Activated naive CD4-positive, alpha-beta T cell treated with anti-CD3 and anti-CD28 coated beads for 36 hours (primary cell): ENCODE measurements at regions not wholly inside any gene's neighbourhood (a gene's known extent, or its start where the extent isn't known, plus 50 kb on each side); places are given as distances from the start of the nearest gene placed in this dataset.
"Not testable (repeated sequence)": the region's sequence is repeated elsewhere in the genome, so short reads cannot be mapped to it uniquely, and the experiment has no call there.

Source experiments
- CTCF ChIA-PET: fragments of 350-600 bp; sonication (Branson Sonifier 250); formaldehyde crosslinking; loops from one replicate; lab custom pipeline; 2021; ENCODE audit warnings: antibody characterized with exemption; lab: Charles Lee
- DNase-seq: peaks from one replicate; pipeline ENCODE4 v3.0.0-alpha.2; 2020
- H3K27ac Mint-ChIP-seq: one replicate; pipeline ENCODE4 v1.8.0; 2021; ENCODE audit warnings: mild to moderate bottlenecking, mixed read lengths
- H3K27me3 Mint-ChIP-seq: one replicate; pipeline ENCODE4 v1.8.0; 2021; ENCODE audit warnings: low read depth, mixed read lengths
- H3K36me3 Mint-ChIP-seq: one replicate; pipeline ENCODE4 v1.8.0; 2021; ENCODE audit warnings: low read depth, mixed read lengths
- H3K4me1 Mint-ChIP-seq: one replicate; pipeline ENCODE4 v1.8.0; 2021; ENCODE audit warnings: low read depth, mixed read lengths
- H3K4me3 Mint-ChIP-seq: one replicate; pipeline ENCODE4 v1.8.0; 2021; ENCODE audit warnings: mild to moderate bottlenecking, moderate library complexity, mixed read lengths
- H3K9me3 Mint-ChIP-seq: one replicate; pipeline ENCODE4 v1.8.0; 2021; ENCODE audit warnings: mixed read lengths
- intact Hi-C: fragments of 100-400 bp; cut with micrococcal nuclease; formaldehyde crosslinking; loops from one replicate; pipeline ENCODE4 v1.15.1; 2023

DNA sequence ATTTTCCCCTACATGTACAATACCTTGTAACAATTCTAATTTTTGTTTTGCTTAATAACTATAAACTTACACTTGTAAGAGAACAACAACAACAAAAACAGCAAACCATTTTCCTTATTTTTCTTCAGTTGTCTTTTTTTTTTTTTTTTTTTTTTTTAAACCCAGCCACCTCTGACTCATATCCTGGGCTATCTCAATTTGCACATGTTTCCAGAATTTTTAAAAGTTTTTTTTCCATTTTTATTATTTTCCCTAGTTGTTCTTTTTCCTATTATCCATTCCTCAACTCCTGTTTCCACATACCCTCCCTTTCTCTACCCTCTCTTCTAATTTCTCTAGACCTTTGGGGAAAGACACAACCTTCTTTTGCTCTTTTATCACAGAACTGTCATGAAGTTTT lies 112.5 kb downstream of the EFEMP1 start:
- CTCF ChIA-PET: no interaction called here
- DNase-seq: no peak
- Mint-ChIP-seq H3K4me3 (no peak overlapping the region), H3K9me3 (peaks cover 2% of the 10 kb centered on the region), H3K27me3 (peaks cover 8% of the 10 kb centered on the region), H3K4me1 (no peaks in the 10 kb centered on the region), H3K27ac (no peak overlapping the region), H3K36me3 (no peaks in the 10 kb centered on the region)
- intact Hi-C loops: no loop called here

GRCh38 chr2:55810622-55811020 lies 113.0 kb downstream of the EFEMP1 start:
- no peak overlapping the region for H3K4me3 Mint-ChIP-seq

DNA sequence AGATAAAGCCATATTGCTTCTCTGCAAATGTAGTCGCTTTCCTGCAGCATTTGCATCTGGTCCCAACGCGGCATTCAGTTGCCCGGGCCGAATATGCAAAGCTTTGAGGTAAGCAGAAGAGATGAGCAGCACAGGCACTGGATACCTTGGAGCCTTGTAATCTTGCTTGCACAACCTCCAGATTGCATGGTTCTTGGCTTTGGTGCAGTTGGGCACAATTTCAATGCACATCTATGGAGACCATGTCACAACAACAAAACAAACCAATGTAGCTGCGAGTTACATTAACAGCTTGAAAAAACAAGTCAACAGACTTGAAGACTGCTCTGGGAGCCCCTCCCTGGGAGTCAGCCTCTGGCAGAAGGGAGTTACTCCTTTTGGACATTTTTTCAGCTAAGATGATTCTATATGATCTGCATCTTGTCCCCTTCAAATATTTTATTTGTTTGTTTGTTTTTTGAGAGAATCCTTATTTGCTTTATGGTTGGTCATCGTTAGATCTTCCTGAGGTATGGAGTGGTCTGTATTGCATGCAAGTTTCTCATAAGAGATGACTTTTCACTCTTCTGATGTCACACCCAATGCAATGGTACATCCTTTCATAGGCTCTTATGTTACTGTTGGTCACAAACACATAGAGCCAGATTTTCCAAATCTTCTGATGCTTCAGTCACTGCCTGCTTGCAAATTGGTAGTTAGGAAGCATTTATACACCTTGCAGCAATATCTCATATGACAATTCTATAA lies 113.5 kb downstream of the EFEMP1 start:
- Mint-ChIP-seq H3K27me3 (peaks cover 8% of the 10 kb centered on the region), H3K36me3 (no peaks in the 10 kb centered on the region), H3K27ac (no peak overlapping the region), H3K9me3 (no peaks in the 10 kb centered on the region), H3K4me3 (no peak overlapping the region), H3K4me1 (no peaks in the 10 kb centered on the region)
- DNase-seq: no peak
- CTCF ChIA-PET: no interaction called here
- intact Hi-C loops: no loop called here

More at GRCh38 chr2:55810622-55811020, 113.0 kb downstream of the EFEMP1 start:
- H3K9me3 Mint-ChIP-seq: peaks cover 2% of the 10 kb centered on the region
- H3K27me3 Mint-ChIP-seq: peaks cover 8% of the 10 kb centered on the region
- H3K27ac Mint-ChIP-seq: no peak overlapping the region
- no peaks in the 10 kb centered on the region for H3K4me1 Mint-ChIP-seq
- DNase-seq: no peak
- CTCF ChIA-PET: no interaction called here
- H3K36me3 Mint-ChIP-seq: no peaks in the 10 kb centered on the region
- intact Hi-C loops: no loop called here

GRCh38 chr2:55807900-55808299 lies 114.3 kb upstream of the PNPT1 start:
- H3K36me3 Mint-ChIP-seq: no peaks in the 10 kb centered on the region
- H3K27me3 Mint-ChIP-seq: peaks cover 8% of the 10 kb centered on the region
- no peak overlapping the region for H3K4me3 Mint-ChIP-seq
- no peaks in the 10 kb centered on the region for H3K4me1 Mint-ChIP-seq
- intact Hi-C loops: no loop called here
- no peak for DNase-seq
- no peak overlapping the region for H3K27ac Mint-ChIP-seq
- CTCF ChIA-PET: no interaction called here
- H3K9me3 Mint-ChIP-seq: no peaks in the 10 kb centered on the region

DNA sequence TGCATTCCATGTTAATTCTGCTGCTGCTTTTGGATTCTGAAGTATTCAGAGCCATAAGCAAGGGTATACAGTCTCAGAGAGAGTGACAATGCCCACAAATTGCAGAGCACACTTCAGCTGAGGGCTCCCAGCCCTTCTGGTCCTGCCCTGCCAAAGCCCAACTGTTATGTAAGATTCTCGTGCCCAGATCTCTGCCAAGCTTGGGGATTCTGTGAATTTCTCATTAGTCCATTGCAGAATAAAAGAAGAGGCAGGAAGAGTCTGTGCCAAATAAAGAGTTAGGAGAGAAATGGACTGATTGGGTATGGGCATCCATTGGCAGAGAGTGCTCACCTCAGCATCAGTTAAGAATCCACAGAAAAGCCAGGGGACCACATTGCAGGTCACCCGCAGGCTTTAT lies 112.0 kb upstream of the PNPT1 start:
- Mint-ChIP-seq H3K36me3 (no peaks in the 10 kb centered on the region), H3K27ac (no peak overlapping the region), H3K4me1 (no peaks in the 10 kb centered on the region), H3K27me3 (peaks cover 9% of the 10 kb centered on the region), H3K9me3 (no peaks in the 10 kb centered on the region), H3K4me3 (no peak overlapping the region)
- intact Hi-C loops: no loop called here
- CTCF ChIA-PET: no interaction called here
- DNase-seq: no peak

DNA sequence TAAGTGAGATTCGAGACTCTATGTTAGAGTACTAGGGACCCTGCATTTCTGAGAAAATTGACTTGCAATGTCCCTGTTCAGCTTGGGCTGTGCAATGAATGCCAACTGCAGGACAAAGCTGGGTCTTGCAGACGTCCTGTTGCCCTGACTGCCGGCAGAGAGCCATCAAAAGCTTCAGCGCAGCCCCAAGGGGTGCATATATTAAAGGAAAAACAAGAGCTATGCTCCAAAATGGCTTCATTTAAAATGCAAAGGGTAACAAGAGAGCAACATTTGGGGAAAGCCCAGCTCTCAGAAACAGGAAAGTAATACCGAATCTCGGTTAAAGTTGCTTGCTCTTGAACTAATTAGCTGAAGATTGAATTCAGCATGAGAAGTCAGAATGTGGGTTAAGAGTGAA lies 110.9 kb upstream of the PNPT1 start:
- Mint-ChIP-seq H3K27me3 (peaks cover 7% of the 10 kb centered on the region), H3K9me3 (no peaks in the 10 kb centered on the region), H3K4me3 (no peak overlapping the region), H3K36me3 (no peaks in the 10 kb centered on the region), H3K4me1 (no peaks in the 10 kb centered on the region), H3K27ac (no peak overlapping the region)
- CTCF ChIA-PET: no interaction called here
- intact Hi-C loops: no loop called here
- DNase-seq: no peak

DNA sequence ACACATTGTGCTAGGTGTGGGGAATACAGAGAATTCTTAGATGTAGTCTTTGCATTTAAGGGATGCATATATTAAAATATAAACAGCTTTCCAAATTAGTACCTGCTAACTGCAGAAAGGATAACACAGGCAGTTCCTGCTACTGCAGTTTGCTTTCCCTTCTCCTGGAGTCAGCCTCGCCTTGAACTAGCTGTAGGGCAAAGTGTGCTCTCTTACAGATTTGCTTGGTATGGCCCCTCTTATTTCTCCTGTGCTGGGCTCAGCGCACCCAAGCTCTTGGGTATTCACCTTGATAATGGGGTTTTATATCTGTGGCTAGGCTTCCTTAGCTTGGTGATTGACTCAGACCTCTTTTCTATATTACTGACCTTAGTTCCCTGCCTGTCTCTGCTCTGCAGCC lies 108.4 kb upstream of the PNPT1 start:
- no peak overlapping the region for H3K27ac Mint-ChIP-seq
- H3K4me1 Mint-ChIP-seq: no peaks in the 10 kb centered on the region
- CTCF ChIA-PET: interaction anchor here (0.6 kb wide), 1 partner anchor 28 kb away, joined by 3 read pairs; no protein-coding TSS in a partner anchor
- no peaks in the 10 kb centered on the region for H3K36me3 Mint-ChIP-seq
- no peak for DNase-seq
- H3K27me3 Mint-ChIP-seq: peaks cover 7% of the 10 kb centered on the region
- no peaks in the 10 kb centered on the region for H3K9me3 Mint-ChIP-seq
- no peak overlapping the region for H3K4me3 Mint-ChIP-seq
- intact Hi-C loops: no loop called here

DNA sequence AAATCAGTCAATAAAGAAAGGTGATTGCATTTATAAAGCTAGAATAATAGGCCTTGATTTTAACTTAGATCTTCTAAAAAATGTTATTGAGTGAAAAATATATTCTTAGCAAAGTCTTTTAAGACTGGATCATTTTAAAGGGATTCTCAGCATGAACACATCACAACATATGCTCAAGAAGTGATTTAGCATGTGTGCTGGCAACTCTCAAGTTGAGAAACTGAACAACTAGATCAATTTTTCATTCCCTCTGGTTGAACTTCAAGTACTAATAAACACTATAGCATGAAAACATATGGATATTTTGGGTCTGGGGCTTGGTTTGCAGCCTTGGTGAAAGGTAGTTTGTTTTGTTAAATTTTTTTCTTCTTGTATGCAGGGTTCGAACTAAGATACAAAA lies 107.8 kb upstream of the PNPT1 start:
- peaks cover 3% of the 10 kb centered on the region for H3K27me3 Mint-ChIP-seq
- intact Hi-C loops: no loop called here
- H3K36me3 Mint-ChIP-seq: no peaks in the 10 kb centered on the region
- H3K27ac Mint-ChIP-seq: no peak overlapping the region
- no peak overlapping the region for H3K4me3 Mint-ChIP-seq
- H3K4me1 Mint-ChIP-seq: no peaks in the 10 kb centered on the region
- no peak for DNase-seq
- CTCF ChIA-PET: no interaction called here
- no peaks in the 10 kb centered on the region for H3K9me3 Mint-ChIP-seq

GRCh38 chr2:55799624-55800023 lies 106.0 kb upstream of the PNPT1 start:
- CTCF ChIA-PET, H3K27me3 Mint-ChIP-seq, H3K27ac Mint-ChIP-seq, H3K9me3 Mint-ChIP-seq, H3K4me3 Mint-ChIP-seq, DNase-seq, intact Hi-C loops, H3K4me1 Mint-ChIP-seq, H3K36me3 Mint-ChIP-seq: not testable (repeated sequence)

GRCh38 chr2:55796121-55796520 lies 102.5 kb upstream of the PNPT1 start:
- no peak for DNase-seq
- intact Hi-C loops: no loop called here
- Mint-ChIP-seq H3K27me3 (peaks cover 2% of the 10 kb centered on the region), H3K4me1 (no peaks in the 10 kb centered on the region), H3K27ac (no peak overlapping the region), H3K9me3 (peaks cover 2% of the 10 kb centered on the region), H3K36me3 (no peaks in the 10 kb centered on the region), H3K4me3 (no peak overlapping the region)
- CTCF ChIA-PET: no interaction called here

- H3K9me3 Mint-ChIP-seq, H3K4me1 Mint-ChIP-seq, DNase-seq, H3K27me3 Mint-ChIP-seq, H3K36me3 Mint-ChIP-seq, intact Hi-C loops, CTCF ChIA-PET, H3K27ac Mint-ChIP-seq, H3K4me3 Mint-ChIP-seq: not testable (repeated sequence)
Measured at GRCh38 chr2:55793602-55794001, 100.0 kb upstream of the PNPT1 start.

DNA sequence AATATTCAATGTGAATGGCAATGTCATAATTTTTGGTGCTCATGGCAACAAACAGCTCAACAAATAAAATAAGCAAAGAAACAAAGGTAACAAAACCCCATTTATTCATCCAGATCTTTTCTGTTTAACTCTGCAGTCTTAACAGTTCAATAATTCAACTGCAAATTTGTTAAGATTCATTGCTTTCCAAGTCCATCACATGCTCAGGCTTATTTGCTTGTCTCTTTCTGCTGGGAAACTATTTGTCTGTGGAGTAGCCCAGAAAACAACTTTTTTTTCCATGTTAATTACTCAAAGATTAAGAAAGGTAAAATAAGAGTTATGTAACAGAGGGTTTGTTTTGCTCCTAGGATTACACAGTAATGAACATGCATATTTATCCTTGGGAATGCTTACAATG lies 92.6 kb upstream of the PNPT1 start:
- no peak for DNase-seq
- Mint-ChIP-seq H3K9me3 (no peaks in the 10 kb centered on the region), H3K27ac (no peak overlapping the region), H3K4me1 (no peaks in the 10 kb centered on the region), H3K27me3 (peaks cover under 1% of the 10 kb centered on the region), H3K4me3 (no peak overlapping the region), H3K36me3 (no peaks in the 10 kb centered on the region)
- intact Hi-C loops: loop anchor here (10.0 kb wide), 1 partner anchor 229 kb away; no protein-coding TSS in a partner anchor
- CTCF ChIA-PET: no interaction called here

DNA sequence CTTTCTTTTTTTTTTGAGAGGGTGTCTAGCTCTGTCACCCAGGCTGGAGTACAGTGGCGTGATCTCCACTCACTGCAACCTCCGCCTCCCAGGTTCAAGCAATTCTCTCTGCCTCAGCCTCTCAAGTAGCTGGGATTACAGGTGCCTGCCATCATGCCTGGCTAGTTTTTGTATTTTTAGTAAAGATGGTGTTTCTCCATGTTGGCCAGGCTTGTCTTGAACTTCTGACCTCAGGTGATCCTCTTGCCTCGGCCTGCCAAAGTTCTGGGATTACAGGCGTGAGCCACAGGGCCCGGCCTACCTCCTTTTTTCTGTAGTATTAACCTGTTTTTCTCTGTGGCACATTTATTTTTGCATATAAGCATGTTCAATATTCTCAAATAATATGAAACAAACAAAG lies 90.1 kb upstream of the PNPT1 start:
- intact Hi-C loops: loop anchor here (10.0 kb wide), 1 partner anchor 231 kb away; no protein-coding TSS in a partner anchor
- CTCF ChIA-PET, H3K36me3 Mint-ChIP-seq, H3K4me3 Mint-ChIP-seq, H3K4me1 Mint-ChIP-seq, H3K27ac Mint-ChIP-seq, H3K9me3 Mint-ChIP-seq, DNase-seq, H3K27me3 Mint-ChIP-seq: not testable (repeated sequence)
